PC-9 (cell line): ENCODE measurements at regions not wholly inside any gene's neighbourhood (a gene's known extent, or its start where the extent isn't known, plus 50 kb on each side); places are given as distances from the start of the nearest gene placed in this dataset.

Source experiments
- EZH2 ChIP-seq: fragments of 200-600 bp; sonication (generic); IDR thresholded peaks from 2 replicates; pipeline ENCODE4 v1.8.0; 2017; ENCODE audit warnings: antibody characterized with exemption, low read depth
- TF ChIP-seq, protein P1 (sequence below): fragments of 200-600 bp; sonication (generic); conservative IDR thresholded peaks from 2 replicates; pipeline ENCODE4 v1.6.1; 2017; ENCODE audit warnings: mixed run types, antibody characterized with exemption, mild to moderate bottlenecking, moderate library complexity

DNA sequence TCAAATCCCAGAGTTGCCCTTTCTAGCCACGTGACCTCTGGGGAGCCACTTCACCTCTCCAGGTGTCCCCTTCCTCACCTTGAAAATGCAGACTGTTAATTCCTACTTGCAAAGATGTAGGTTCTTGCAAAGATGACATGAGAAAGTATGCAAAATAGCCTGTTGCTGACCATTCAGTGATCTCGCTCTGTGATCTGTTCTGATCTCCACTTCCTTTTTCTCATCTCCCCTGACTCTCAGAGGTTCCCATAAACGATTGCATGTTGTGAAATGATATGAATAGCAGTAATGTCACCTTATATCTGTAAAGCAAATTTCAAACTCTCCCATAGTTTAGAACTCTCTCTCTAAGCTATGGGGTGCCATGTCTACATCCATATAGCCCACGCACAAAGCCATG is 182.3 kb downstream of the TMEM132E start:
- TF ChIP-seq, protein P1, sequence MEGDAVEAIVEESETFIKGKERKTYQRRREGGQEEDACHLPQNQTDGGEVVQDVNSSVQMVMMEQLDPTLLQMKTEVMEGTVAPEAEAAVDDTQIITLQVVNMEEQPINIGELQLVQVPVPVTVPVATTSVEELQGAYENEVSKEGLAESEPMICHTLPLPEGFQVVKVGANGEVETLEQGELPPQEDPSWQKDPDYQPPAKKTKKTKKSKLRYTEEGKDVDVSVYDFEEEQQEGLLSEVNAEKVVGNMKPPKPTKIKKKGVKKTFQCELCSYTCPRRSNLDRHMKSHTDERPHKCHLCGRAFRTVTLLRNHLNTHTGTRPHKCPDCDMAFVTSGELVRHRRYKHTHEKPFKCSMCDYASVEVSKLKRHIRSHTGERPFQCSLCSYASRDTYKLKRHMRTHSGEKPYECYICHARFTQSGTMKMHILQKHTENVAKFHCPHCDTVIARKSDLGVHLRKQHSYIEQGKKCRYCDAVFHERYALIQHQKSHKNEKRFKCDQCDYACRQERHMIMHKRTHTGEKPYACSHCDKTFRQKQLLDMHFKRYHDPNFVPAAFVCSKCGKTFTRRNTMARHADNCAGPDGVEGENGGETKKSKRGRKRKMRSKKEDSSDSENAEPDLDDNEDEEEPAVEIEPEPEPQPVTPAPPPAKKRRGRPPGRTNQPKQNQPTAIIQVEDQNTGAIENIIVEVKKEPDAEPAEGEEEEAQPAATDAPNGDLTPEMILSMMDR: no peak
- no peak for TF ChIP-seq EZH2
